Left ventricle myocardium inferior (tissue), 1 donor: ENCODE measurements at regions not wholly inside any gene's neighbourhood (a gene's known extent, or its start where the extent isn't known, plus 50 kb on each side); places are given as distances from the start of the nearest gene placed in this dataset.

Experiments
- DNase-seq: peaks from one replicate; pipeline ENCODE4 v3.0.0-alpha.2; 2020
- H3K27ac ChIP-seq: fragments of 200-600 bp; replicated peaks from 2 replicates; pipeline ENCODE4 v1.8.0; 2021
- H3K27me3 ChIP-seq: fragments of 200-600 bp; 2 replicates; pipeline ENCODE4 v1.8.0; 2021; ENCODE audit warnings: low read depth
- H3K36me3 ChIP-seq: fragments of 200-600 bp; 2 replicates; pipeline ENCODE4 v1.8.0; 2021
- H3K4me1 ChIP-seq: fragments of 200-600 bp; 2 replicates; pipeline ENCODE4 v1.8.0; 2021
- H3K4me3 ChIP-seq: fragments of 200-600 bp; 2 replicates; pipeline ENCODE4 v1.8.0; 2021; ENCODE audit warnings: mild to moderate bottlenecking, moderate library complexity
- H3K9me3 ChIP-seq: fragments of 200-600 bp; replicated peaks from 2 replicates; pipeline ENCODE4 v1.8.0; 2021
- intact Hi-C: fragments of 100-400 bp; cut with micrococcal nuclease; formaldehyde crosslinking; loops from one replicate; pipeline ENCODE4 v1.11.0; 2022
- TF ChIP-seq, protein P1 (sequence below): fragments of 200-600 bp; IDR thresholded peaks from 2 replicates; pipeline ENCODE4 v1.8.0; 2021; ENCODE audit warnings: antibody characterized with exemption, mild to moderate bottlenecking, borderline replicate concordance
- donor health status: DM: no; HTN: yes; CAD: no; lungs with severe emphysema.

DNA sequence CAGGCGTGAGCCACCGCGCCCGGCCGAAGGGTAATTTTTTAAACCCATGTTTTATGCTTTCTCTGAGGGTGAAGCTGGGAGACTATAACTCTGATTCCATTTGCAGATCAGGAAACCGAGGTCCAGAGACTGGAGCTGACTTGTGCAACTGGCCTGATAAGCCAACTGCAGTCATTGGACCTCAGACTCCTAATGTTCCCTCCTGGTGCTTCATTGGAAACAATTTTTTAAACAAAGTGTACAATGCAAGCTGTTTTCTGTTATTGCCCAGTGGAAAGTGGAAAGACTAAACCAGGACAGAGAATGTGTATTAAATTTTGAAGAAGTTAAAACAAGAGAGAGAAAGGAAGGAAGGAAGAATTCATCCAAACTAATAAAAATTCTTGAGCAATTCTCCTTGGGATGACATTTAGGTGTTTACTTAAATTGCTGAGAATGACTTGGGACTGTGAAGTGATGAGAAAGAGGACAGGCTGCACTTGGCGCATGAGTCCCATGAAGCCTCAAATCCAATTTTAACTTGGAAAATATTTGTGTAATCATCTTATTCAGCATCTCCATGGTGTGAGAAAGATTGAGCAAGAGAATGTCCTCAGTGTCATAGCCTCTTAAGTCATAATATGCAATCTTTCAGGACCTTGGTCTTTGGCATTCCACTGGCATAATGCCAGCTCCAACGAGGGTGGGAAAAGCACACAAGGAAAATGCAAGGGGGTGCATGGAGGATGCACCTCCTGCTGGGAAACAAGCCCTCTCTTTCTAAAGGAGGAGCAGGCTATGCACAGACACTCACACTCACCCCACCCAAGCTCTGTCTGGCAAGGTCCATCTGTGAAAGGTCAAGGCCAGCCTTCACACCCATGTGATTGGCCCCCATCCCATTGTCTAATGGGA is 342.0 kb downstream of the SIPA1L2 start:
- Histone ChIP-seq H3K4me1 (peaks cover 23% of the 10 kb centered on the region), H3K9me3 (no peaks in the 10 kb centered on the region), H3K27me3 (no peaks in the 10 kb centered on the region), H3K4me3 (no peak overlapping the region), H3K36me3 (no peaks in the 10 kb centered on the region), H3K27ac (peak overlapping the region; percentile 27)
- DNase-seq: peak; percentile 24
- intact Hi-C loops: no loop called here
- TF ChIP-seq, protein P1, sequence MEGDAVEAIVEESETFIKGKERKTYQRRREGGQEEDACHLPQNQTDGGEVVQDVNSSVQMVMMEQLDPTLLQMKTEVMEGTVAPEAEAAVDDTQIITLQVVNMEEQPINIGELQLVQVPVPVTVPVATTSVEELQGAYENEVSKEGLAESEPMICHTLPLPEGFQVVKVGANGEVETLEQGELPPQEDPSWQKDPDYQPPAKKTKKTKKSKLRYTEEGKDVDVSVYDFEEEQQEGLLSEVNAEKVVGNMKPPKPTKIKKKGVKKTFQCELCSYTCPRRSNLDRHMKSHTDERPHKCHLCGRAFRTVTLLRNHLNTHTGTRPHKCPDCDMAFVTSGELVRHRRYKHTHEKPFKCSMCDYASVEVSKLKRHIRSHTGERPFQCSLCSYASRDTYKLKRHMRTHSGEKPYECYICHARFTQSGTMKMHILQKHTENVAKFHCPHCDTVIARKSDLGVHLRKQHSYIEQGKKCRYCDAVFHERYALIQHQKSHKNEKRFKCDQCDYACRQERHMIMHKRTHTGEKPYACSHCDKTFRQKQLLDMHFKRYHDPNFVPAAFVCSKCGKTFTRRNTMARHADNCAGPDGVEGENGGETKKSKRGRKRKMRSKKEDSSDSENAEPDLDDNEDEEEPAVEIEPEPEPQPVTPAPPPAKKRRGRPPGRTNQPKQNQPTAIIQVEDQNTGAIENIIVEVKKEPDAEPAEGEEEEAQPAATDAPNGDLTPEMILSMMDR: no peak

DNA sequence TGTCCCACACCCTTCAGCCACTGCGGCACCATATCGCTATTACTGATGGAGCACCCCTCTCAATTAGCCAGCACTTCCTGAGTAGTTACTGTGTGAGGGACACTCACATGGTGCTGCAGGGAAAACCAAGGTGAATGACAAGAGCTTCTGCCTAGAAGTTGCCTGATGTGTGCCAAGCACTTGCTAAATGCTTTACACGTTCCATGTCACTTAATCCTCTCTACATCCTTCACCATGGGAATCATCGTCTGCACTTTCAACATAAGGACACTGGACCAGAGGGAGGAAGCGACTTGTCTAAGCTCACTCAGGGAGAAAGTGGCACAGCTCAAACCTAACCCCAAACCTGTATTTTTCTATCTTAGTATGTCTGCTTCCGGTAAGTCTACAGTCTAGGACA is 344.8 kb downstream of the SIPA1L2 start:
- TF ChIP-seq, protein P1: no peak
- intact Hi-C loops: no loop called here
- Histone ChIP-seq H3K36me3 (no peaks in the 10 kb centered on the region), H3K9me3 (no peaks in the 10 kb centered on the region), H3K4me1 (peaks cover 9% of the 10 kb centered on the region), H3K4me3 (no peak overlapping the region), H3K27ac (no peak overlapping the region), H3K27me3 (no peaks in the 10 kb centered on the region)
- DNase-seq: no peak

DNA sequence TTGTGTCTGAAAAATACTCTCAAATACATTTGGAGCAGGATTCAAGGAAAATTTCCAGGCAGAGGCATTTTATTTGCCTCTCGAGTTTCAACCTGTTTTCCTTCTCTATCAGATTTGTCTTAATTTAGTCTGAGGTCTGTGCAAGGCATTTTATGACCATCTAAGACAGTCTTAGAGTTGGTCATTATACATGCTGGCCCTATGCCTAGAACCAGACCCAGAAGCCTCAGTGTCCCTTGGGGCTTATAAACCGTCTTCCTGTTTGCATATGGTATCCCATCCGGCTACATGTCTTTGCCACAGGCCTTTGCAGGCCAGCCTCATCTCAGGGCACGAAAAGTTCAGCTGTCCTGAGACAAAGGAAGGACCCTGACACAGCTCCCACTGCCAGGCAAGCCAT is 346.1 kb downstream of the SIPA1L2 start:
- Histone ChIP-seq H3K36me3 (no peaks in the 10 kb centered on the region), H3K27me3 (no peaks in the 10 kb centered on the region), H3K4me3 (no peak overlapping the region), H3K27ac (no peak overlapping the region), H3K4me1 (peaks cover 9% of the 10 kb centered on the region), H3K9me3 (no peaks in the 10 kb centered on the region)
- intact Hi-C loops: no loop called here
- TF ChIP-seq, protein P1: no peak
- no peak for DNase-seq

DNA sequence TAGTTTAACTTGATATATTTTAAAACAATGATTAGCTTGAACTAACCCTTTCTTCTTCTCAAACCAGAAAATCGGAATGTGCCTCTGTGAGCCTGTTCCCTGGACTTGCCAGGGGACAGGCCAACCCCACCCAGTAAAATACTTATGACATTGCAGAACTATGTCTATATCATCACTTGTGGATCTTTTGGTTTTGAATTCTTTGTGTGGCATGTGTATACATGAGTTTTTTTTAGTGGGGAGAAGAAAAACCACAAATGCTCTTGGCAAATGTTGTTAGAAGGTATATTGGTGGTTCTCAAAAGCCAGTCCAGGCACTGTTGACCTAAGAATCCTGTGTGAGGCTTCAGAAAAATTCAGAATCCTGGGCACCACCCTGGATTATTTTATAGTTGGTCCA is 347.4 kb downstream of the SIPA1L2 start:
- no peaks in the 10 kb centered on the region for H3K4me1 ChIP-seq
- H3K4me3 ChIP-seq: no peak overlapping the region
- DNase-seq: no peak
- no peaks in the 10 kb centered on the region for H3K27me3 ChIP-seq
- TF ChIP-seq, protein P1: no peak
- H3K36me3 ChIP-seq: no peaks in the 10 kb centered on the region
- no peaks in the 10 kb centered on the region for H3K9me3 ChIP-seq
- intact Hi-C loops: no loop called here
- no peak overlapping the region for H3K27ac ChIP-seq

DNA sequence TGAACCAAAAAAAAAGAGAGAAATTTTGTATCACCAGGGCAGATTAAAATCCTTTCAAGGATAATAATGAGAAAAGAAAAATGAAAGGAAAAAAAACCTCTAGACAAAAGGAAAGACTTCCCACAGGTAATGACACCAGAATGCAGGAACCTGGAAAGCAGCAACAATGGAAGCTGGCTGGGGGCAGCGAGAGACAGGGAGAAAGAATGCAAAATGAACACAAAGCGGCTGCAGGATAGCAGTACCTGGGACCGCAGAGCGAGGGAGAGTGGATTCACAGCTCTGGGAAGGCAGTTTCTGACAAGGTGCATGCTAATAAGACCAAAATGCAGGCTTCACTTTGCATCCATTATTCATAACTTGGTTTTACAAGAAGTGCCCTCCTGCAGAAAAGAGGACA is 349.0 kb downstream of the SIPA1L2 start:
- intact Hi-C loops: no loop called here
- TF ChIP-seq, protein P1: no peak
- Histone ChIP-seq H3K36me3 (no peaks in the 10 kb centered on the region), H3K4me3 (no peak overlapping the region), H3K27me3 (no peaks in the 10 kb centered on the region), H3K4me1 (no peaks in the 10 kb centered on the region), H3K9me3 (no peaks in the 10 kb centered on the region), H3K27ac (no peak overlapping the region)
- no peak for DNase-seq
